Nephron progenitor cell (in vitro differentiated cells): ENCODE measurements at regions not wholly inside any gene's neighbourhood (a gene's known extent, or its start where the extent isn't known, plus 50 kb on each side); places are given as distances from the start of the nearest gene placed in this dataset.
A peak's percentile ranks its signal among the peaks of the same experiment; 100 is the strongest.

Experiments used
- DNase-seq: peaks from one replicate; pipeline ENCODE4 v3.0.0; 2021
- H3K27ac Mint-ChIP-seq: 2 replicates; pipeline ENCODE4 v1.8.0; 2021; ENCODE audit warnings: mild to moderate bottlenecking, moderate library complexity, mixed read lengths
- H3K27me3 Mint-ChIP-seq: 2 replicates; pipeline ENCODE4 v1.8.0; 2021; ENCODE audit warnings: mild to moderate bottlenecking, low read depth, mixed read lengths; ENCODE audit not compliant: poor library complexity
- H3K36me3 Mint-ChIP-seq: 2 replicates; pipeline ENCODE4 v1.8.0; 2021; ENCODE audit warnings: low read depth, mixed read lengths
- H3K4me1 Mint-ChIP-seq: 2 replicates; pipeline ENCODE4 v1.8.0; 2021; ENCODE audit warnings: mixed read lengths
- H3K4me3 Mint-ChIP-seq: 2 replicates; pipeline ENCODE4 v1.8.0; 2021; ENCODE audit warnings: mild to moderate bottlenecking, moderate library complexity, mixed read lengths
- H3K9me3 Mint-ChIP-seq: 2 replicates; pipeline ENCODE4 v1.8.0; 2021; ENCODE audit warnings: mild to moderate bottlenecking, moderate library complexity, mixed read lengths
- TF ChIP-seq, protein P1 (sequence below): fragments of 200-600 bp; sonication (generic); IDR thresholded peaks from 2 replicates; pipeline ENCODE4 v1.5.0; 2021; ENCODE audit warnings: antibody characterized with exemption

DNA sequence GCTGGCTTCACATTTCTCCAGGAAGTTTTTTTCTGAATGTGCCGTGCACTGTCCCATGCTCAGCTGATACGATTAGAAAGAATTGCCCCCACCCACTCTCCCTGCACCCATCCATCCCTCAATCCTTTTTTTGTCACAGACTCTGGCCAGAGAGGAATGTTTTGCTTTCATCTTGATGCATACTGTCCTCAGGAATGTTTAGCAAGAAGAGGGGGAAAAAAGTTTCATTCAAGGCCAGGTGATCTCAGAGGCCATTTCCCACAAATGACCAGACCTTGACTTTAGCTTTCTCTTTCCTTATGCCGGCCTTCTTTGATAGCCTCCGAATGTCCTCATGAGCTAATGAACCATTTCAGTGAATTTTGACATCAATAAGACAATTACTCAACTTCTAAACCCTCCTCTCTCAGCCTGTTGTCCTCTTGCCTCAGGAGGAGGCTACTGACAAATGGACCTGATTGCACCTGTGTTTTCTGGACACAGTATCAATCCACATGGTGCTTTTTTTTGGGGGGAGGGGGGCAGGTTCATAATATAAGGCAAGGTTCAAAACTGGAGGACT lies 105.0 kb upstream of the KLF6 start:
- H3K4me3 Mint-ChIP-seq: no peak overlapping the region
- TF ChIP-seq, protein P1, sequence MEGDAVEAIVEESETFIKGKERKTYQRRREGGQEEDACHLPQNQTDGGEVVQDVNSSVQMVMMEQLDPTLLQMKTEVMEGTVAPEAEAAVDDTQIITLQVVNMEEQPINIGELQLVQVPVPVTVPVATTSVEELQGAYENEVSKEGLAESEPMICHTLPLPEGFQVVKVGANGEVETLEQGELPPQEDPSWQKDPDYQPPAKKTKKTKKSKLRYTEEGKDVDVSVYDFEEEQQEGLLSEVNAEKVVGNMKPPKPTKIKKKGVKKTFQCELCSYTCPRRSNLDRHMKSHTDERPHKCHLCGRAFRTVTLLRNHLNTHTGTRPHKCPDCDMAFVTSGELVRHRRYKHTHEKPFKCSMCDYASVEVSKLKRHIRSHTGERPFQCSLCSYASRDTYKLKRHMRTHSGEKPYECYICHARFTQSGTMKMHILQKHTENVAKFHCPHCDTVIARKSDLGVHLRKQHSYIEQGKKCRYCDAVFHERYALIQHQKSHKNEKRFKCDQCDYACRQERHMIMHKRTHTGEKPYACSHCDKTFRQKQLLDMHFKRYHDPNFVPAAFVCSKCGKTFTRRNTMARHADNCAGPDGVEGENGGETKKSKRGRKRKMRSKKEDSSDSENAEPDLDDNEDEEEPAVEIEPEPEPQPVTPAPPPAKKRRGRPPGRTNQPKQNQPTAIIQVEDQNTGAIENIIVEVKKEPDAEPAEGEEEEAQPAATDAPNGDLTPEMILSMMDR: no peak
- H3K27me3 Mint-ChIP-seq: peaks cover 7% of the 10 kb centered on the region
- H3K36me3 Mint-ChIP-seq: no peaks in the 10 kb centered on the region
- DNase-seq: no peak
- no peak overlapping the region for H3K27ac Mint-ChIP-seq
- H3K4me1 Mint-ChIP-seq: peaks cover 63% of the 10 kb centered on the region
- H3K9me3 Mint-ChIP-seq: no peaks in the 10 kb centered on the region

DNA sequence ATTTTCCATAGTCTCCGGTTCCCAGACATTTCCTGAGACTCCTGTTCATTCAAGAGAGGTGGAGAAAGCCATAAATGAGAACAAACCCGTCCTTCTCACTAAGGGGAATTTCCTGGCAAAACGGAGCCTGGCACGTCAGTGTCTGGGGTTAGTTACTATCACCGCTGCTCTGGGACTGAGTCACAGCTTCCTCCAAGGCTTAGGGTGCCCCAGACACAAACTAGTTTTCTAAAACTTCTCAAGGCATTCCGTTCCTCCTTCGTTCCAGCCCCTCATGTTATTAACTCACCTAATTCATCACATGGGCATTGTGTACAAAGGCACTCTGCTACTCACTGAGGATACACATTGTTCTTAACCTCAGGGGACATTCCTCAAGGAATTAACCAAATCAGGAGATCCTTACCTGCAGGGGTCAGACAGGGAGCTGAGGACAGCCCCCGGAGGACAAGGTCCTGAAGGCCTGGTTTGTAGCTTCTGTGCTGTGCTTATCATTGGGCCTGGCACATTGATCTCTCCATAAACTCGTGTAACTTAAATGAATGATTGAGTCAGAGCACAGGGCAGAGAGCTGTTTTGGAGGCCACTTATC lies 103.0 kb upstream of the KLF6 start:
- no peak overlapping the region for H3K27ac Mint-ChIP-seq
- H3K9me3 Mint-ChIP-seq: no peaks in the 10 kb centered on the region
- TF ChIP-seq, protein P1: no peak
- DNase-seq: no peak
- H3K4me3 Mint-ChIP-seq: no peak overlapping the region
- peaks cover 16% of the 10 kb centered on the region for H3K27me3 Mint-ChIP-seq
- H3K36me3 Mint-ChIP-seq: no peaks in the 10 kb centered on the region
- H3K4me1 Mint-ChIP-seq: peaks cover 51% of the 10 kb centered on the region

DNA sequence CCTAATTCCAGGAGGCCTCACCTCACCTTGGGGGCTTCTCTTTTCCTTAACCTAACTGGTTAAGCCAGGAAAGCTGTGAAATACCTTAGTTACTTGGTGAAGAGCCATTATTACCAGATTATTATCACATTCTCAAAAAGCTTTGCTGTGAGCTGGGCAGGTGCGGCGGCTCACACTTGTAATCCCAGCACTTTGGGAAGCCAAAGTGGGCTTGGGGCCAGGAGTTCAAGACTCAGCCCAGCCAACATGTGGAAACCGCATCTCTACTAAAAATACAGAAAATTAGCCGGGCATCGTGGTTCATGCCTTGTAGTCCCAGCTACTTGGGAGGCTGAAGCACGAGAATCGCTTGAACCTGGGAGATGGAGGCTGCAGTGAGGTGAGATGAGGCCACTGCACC lies 102.4 kb upstream of the KLF6 start:
- Mint-ChIP-seq H3K36me3 (no peaks in the 10 kb centered on the region), H3K27me3 (peaks cover 18% of the 10 kb centered on the region), H3K4me1 (peaks cover 45% of the 10 kb centered on the region), H3K27ac (no peak overlapping the region), H3K9me3 (no peaks in the 10 kb centered on the region), H3K4me3 (no peak overlapping the region)
- DNase-seq: no peak
- TF ChIP-seq, protein P1: no peak

DNA sequence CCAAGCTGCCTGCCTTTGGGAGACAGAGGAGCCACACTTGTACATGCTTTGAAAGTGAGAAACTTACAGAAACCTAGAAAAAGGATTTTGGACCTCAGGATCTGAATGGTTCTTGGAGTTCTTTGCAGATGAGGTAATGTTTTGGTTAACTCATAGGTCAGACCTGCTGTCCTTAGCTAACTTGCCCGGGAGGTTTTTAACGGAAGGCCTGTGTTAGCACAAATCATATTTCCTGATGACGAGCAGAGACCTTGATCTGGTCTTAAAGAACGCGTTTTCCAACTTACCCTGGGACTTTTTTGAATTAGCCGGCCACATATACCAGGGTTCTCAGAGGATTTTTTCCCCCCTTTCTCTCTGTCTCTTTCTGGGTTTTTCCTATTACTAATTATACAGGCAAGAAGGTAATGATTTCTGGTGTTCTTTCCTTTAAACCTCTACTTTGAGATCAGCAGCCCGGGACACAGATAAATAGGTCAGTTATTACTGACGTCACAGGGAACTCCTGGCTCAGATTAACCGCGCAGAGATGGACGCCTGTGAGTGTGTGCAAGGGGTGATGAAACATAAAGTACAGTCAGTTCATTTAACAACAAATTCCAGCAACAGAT lies 101.7 kb upstream of the KLF6 start:
- peak overlapping the region; percentile 10 for H3K4me3 Mint-ChIP-seq
- DNase-seq: no peak
- H3K27me3 Mint-ChIP-seq: peaks cover 18% of the 10 kb centered on the region
- peaks cover 3% of the 10 kb centered on the region for H3K9me3 Mint-ChIP-seq
- H3K4me1 Mint-ChIP-seq: peaks cover 39% of the 10 kb centered on the region
- peak overlapping the region; percentile 24 for H3K27ac Mint-ChIP-seq
- no peaks in the 10 kb centered on the region for H3K36me3 Mint-ChIP-seq
- TF ChIP-seq, protein P1: no peak

DNA sequence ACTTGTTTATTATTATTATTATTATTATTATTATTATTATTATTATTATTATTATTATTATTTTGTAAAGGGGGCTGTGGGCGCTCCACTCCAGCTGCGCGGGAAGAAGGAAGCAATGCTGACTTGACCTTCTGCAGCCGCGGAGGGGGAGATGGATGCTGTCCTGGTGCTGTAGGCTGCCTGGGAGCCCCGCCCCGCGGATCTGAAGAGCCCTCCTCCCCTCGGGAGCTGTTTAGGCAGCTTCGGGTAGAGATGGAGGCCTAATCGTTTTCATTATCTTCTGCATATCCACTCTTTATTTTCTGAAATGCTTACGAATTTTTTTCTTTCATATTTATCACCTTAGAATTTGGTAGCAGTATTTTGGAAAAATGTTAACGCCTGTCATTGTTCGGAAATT lies 101.2 kb upstream of the KLF6 start:
- peaks cover 18% of the 10 kb centered on the region for H3K27me3 Mint-ChIP-seq
- peaks cover 5% of the 10 kb centered on the region for H3K9me3 Mint-ChIP-seq
- no peak overlapping the region for H3K4me3 Mint-ChIP-seq
- TF ChIP-seq, protein P1: no peak
- H3K27ac Mint-ChIP-seq: no peak overlapping the region
- peak; percentile 70 for DNase-seq
- no peaks in the 10 kb centered on the region for H3K36me3 Mint-ChIP-seq
- H3K4me1 Mint-ChIP-seq: peaks cover 39% of the 10 kb centered on the region

DNA sequence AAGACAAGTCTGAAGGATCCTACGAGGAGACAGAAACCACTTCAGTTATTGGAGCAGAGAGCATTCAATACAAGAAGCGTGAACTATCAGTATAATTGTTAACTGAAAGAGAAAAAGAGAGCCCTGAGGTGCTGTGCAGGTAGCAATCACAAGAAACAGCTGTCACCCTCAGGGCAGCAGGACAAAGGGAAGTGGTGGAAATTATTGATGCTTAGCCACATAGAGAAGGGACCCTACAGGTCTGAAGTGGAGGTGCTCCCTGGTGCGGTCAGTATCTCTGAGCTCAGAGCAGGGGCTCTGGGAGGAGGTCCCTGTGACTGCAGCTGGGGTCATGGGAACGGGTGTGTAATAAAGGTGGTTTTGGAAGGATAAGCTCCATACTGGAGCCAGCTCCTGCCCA lies 97.8 kb upstream of the KLF6 start:
- Mint-ChIP-seq H3K4me1 (peaks cover 28% of the 10 kb centered on the region), H3K4me3 (no peak overlapping the region), H3K36me3 (no peaks in the 10 kb centered on the region), H3K27me3 (peaks cover 19% of the 10 kb centered on the region), H3K9me3 (peaks cover 5% of the 10 kb centered on the region), H3K27ac (no peak overlapping the region)
- DNase-seq: no peak
- TF ChIP-seq, protein P1: no peak
